ENCODE measurements at regions not wholly inside any gene's neighbourhood (a gene's known extent, or its start where the extent isn't known, plus 50 kb on each side); places are given as distances from the start of the nearest gene placed in this dataset.

DNA sequence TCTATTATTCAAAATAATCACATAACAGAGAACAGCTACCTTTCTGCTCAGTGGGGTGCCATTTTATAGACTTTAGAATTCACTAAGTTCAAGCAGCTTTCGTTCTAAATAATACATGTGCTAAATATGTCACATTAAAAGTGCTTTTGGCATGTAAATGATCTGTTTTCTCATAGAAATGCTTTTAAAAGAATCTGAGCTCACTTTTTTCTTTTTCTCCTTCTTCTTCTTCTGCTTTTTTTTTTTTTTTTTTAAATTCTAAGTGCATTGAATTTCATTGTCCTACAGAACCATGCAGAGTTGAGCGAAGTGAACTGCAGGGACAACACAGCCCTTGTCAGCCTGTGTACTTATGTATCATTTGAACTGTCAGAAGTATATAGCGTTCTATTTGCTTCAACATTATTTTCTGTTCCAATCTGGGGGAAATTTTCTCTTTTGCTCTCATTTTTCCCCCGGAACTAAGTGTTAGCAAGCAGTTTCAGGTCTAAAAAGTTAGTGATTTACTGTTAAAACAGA, 193.8 kb upstream of the TMCO5A start:
- Histone ChIP-seq H3K56ac (ENCODE audit: insufficient read length, low read depth, low read length) (no peak overlapping the region), H3K18ac (ENCODE audit: insufficient read length, low read depth, low read length) (no peak overlapping the region), H3K79me1 (ENCODE audit: insufficient read depth, low read depth, low read length, poor library complexity, severe bottlenecking) (no peaks in the 10 kb centered on the region), H4K91ac (ENCODE audit: insufficient read length, low read depth, low read length) (no peak overlapping the region), H3K9ac (ENCODE audit: extremely low read depth, insufficient read length, low read length) (no peak overlapping the region), H2BK120ac (ENCODE audit: low read depth, low read length, poor library complexity, severe bottlenecking) (no peak overlapping the region), H3K27me3 (ENCODE audit: insufficient read depth, low read length) (no peaks in the 10 kb centered on the region), H2AK5ac (ENCODE audit: insufficient read length, low read length) (no peak overlapping the region), H3K4me2 (ENCODE audit: insufficient read depth, insufficient read length, low read length) (no peak overlapping the region), H3K27ac (ENCODE audit: insufficient read length, low read depth, low read length) (no peak overlapping the region), H3T11ph (ENCODE audit: low read length) (no peak overlapping the region), H3K14ac (ENCODE audit: insufficient read depth, low read length) (no peak overlapping the region), H3K79me2 (ENCODE audit: insufficient read depth, low read length) (no peaks in the 10 kb centered on the region), H2BK5ac (ENCODE audit: insufficient read length, low read length) (no peak overlapping the region), H3K4ac (ENCODE audit: low read depth, low read length) (no peak overlapping the region), H4K8ac (replicated peaks; ENCODE audit: insufficient read length, low read depth, low read length) (no peak overlapping the region), H3K23ac (ENCODE audit: insufficient read length, low read depth, low read length) (no peak overlapping the region), H3K9me3 (ENCODE audit: control insufficient read depth, low read depth, low read length) (no peaks in the 10 kb centered on the region), H2BK12ac (ENCODE audit: insufficient read length, low read depth, low read length) (no peak overlapping the region), H3K23me2 (ENCODE audit: insufficient read length, low read depth, low read length, poor library complexity, severe bottlenecking) (no peaks in the 10 kb centered on the region), H2BK20ac (ENCODE audit: low read depth, low read length, poor library complexity, severe bottlenecking) (no peak overlapping the region), H2BK15ac (ENCODE audit: low read depth, low read length) (no peak overlapping the region), H3K4me1 (ENCODE audit: insufficient read depth, low read length) (no peaks in the 10 kb centered on the region), H4K5ac (ENCODE audit: insufficient read length, low read depth, low read length) (no peak overlapping the region), H4K20me1 (ENCODE audit: control insufficient read depth, insufficient read depth, insufficient read length) (no peaks in the 10 kb centered on the region), H2AFZ (ENCODE audit: low read length) (no peak overlapping the region)
- TF ChIP-seq, protein P1, sequence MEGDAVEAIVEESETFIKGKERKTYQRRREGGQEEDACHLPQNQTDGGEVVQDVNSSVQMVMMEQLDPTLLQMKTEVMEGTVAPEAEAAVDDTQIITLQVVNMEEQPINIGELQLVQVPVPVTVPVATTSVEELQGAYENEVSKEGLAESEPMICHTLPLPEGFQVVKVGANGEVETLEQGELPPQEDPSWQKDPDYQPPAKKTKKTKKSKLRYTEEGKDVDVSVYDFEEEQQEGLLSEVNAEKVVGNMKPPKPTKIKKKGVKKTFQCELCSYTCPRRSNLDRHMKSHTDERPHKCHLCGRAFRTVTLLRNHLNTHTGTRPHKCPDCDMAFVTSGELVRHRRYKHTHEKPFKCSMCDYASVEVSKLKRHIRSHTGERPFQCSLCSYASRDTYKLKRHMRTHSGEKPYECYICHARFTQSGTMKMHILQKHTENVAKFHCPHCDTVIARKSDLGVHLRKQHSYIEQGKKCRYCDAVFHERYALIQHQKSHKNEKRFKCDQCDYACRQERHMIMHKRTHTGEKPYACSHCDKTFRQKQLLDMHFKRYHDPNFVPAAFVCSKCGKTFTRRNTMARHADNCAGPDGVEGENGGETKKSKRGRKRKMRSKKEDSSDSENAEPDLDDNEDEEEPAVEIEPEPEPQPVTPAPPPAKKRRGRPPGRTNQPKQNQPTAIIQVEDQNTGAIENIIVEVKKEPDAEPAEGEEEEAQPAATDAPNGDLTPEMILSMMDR (conservative IDR thresholded peaks at IDR 0.05): no peak
- no peak overlapping the region for H3K27ac Mint-ChIP-seq
- H3K4me3 Mint-ChIP-seq: no peak overlapping the region
- H3K4me1 Mint-ChIP-seq: peaks cover 8 to 19% of the 10 kb centered on the region in 2 experiments
- WGBS (ENCODE audit: extremely low coverage, insufficient read length, low lambda C conversion rate): no CpG with 5 or more reads among the region's 4 CpGs
- no peaks in the 10 kb centered on the region for H3K27me3 Mint-ChIP-seq (ENCODE audit: low read depth)
- DNase-seq: no peak
- no peaks in the 10 kb centered on the region for H3K9me3 Mint-ChIP-seq
- no peaks in the 10 kb centered on the region for H3K36me3 Mint-ChIP-seq (ENCODE audit: insufficient read depth in 1 of 3, low read depth in 3 of 3)
